GM12864 (cell line): ENCODE measurements at regions not wholly inside any gene's neighbourhood (a gene's known extent, or its start where the extent isn't known, plus 50 kb on each side); places are given as distances from the start of the nearest gene placed in this dataset.

Experiments used
- DNase-seq: peaks from one replicate; pipeline ENCODE4 v3.0.0-alpha.2; 2011; ENCODE audit warnings: low read depth
- H3K4me3 ChIP-seq: 2 replicates; pipeline ENCODE4 v1.5.1; 2011; ENCODE audit warnings: mild to moderate bottlenecking, low read depth, low read length, control low read depth
- TF ChIP-seq, protein P1 (sequence below): IDR thresholded peaks from 2 replicates; pipeline ENCODE4 v1.5.1; 2011; ENCODE audit warnings: low read depth, mild to moderate bottlenecking, moderate library complexity, low read length, control low read depth, inconsistent platforms; ENCODE audit errors: missing control alignments

DNA sequence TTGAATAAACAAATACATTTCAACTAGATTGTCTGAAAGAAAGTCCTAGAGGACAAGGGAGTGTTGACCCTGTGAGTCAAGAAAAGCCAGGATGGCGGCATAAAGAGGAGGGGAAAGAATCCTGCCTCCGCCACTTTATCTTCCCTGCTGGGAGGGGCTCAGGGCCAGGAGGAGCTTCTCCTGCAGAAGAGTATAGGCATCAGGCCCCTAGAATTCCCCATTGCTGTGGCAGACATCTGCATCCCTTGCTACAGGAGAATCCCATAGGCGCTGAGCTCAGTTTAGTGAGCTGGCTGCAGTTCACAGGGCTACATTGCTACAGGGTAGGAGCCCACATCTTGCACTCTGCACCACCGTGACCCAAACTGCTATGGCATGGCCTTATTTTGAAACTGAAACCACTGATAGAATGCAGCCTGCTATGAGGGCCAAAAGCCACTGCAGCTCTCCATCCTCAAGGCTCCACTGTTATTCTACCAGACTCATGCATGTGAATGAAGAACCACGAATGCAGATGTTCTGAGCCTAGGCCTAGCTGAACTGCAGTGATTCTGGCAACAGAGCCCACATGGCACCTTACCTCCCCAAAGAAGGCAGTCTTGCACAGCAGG is 941.4 kb upstream of the CTNND2 start:
- no peak overlapping the region for H3K4me3 ChIP-seq
- DNase-seq, result no peak
- TF ChIP-seq, protein P1, sequence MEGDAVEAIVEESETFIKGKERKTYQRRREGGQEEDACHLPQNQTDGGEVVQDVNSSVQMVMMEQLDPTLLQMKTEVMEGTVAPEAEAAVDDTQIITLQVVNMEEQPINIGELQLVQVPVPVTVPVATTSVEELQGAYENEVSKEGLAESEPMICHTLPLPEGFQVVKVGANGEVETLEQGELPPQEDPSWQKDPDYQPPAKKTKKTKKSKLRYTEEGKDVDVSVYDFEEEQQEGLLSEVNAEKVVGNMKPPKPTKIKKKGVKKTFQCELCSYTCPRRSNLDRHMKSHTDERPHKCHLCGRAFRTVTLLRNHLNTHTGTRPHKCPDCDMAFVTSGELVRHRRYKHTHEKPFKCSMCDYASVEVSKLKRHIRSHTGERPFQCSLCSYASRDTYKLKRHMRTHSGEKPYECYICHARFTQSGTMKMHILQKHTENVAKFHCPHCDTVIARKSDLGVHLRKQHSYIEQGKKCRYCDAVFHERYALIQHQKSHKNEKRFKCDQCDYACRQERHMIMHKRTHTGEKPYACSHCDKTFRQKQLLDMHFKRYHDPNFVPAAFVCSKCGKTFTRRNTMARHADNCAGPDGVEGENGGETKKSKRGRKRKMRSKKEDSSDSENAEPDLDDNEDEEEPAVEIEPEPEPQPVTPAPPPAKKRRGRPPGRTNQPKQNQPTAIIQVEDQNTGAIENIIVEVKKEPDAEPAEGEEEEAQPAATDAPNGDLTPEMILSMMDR, result no peak

DNA sequence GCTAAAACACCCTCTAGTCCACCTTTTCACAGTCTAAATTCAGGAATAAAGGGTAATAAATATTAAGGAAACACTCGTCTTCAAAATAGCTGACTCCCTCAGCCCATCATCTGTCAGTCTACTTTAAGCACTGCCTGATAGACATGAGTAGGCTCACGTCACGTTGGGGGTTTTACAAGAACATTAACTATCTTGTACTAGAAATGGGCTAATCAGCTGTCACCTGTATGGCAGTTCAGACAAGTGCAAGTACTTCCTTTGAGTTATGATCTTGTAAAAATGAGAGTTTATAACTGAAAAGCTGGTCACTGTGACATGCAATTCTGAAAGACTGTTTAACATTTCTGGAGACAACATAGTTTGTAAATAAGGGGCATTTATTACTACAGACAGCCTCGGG is 936.7 kb upstream of the CTNND2 start:
- DNase-seq, result no peak
- no peak overlapping the region for H3K4me3 ChIP-seq
- TF ChIP-seq, protein P1, result no peak

DNA sequence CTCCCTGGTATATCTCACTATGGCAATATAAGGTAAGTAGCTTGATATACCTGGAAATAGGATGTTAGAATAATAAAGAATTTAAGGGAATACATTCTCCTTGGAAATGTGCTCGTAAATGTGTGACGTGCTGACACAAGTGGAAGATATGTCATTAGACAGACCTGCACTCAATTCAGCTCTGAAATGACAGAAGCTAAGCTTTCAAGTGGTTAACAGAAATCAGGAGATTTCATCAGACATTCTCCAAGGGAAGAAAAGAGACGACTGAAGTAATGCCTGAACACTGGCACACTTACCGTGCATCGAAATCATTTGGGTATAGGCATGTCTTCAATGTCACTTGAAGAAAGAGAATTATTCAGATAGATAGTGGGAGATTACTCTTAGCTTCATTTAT is 933.3 kb upstream of the CTNND2 start:
- TF ChIP-seq, protein P1, result no peak
- DNase-seq, result no peak
- H3K4me3 ChIP-seq, result no peak overlapping the region

DNA sequence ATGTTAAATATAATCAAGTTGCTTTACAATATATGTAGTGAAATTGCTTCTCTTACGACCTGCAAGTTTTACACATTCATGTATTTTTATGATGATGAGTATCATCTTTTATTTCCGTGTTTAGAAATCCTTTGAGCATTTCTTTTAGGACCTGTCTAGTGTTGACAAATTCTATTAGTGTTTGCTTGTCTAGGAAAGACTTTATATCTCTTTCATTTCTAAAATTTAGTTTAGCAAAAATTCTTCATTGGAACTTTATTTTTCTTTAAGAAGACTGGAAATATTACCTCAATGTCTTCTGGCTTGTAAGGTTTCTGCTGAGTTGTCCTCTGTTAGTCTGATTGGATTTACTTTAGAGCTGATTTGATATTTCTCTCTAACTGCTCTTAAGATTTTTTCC is 920.9 kb upstream of the CTNND2 start:
- TF ChIP-seq, protein P1, result no peak
- no peak for DNase-seq

DNA sequence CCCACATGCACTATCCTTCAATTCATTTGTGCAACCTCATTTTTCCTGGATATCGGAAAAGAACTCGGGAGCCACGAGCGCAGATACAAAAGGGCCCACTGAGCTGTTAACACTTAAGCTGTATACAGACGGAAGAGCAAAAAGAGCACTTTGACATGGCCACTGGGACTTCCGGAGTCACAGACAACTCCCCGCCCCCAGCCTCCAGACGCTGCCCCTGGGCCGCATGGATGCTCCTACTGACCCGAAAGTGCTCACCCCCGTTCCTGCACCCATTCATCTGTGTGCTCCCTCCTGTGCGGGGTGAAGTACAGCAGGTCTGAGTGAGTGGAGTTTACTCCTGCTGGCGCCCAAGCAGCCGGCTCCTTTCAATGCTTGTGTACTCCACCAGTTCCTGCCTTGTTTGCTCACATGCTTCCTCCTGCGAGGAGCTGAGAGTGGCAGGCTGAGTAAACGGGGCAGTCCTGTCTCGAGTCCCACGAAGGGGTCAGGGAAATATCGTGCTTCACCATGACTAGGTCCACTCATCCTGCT is 901.0 kb upstream of the CTNND2 start:
- H3K4me3 ChIP-seq, result no peak overlapping the region
- DNase-seq, result no peak
- TF ChIP-seq, protein P1, result no peak

More for the DNA sequence above, 920.9 kb upstream of the CTNND2 start:
- H3K4me3 ChIP-seq, result no peak overlapping the region

GRCh38 chr5:12799165-12799564 is 894.9 kb upstream of the CTNND2 start:
- no peak overlapping the region for H3K4me3 ChIP-seq
- TF ChIP-seq, protein P1, result no peak
- no peak for DNase-seq

DNA sequence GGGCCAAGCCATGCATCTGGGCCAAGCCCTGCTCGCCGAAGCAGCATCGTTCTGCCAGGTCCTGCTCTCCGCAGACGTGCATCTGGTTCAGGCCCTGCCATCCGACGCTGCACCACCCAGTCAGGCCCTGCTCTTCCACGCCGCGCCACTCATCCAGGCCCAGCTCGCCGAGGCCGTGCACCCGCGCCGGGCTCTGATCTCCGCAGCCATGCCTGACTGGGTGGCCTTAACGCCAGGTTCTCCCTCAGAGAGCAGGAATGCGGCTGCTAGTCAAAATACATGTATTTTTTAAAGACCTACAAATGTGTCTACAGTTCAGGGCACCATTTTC is 891.1 kb upstream of the CTNND2 start:
- H3K4me3 ChIP-seq, result no peak overlapping the region
- TF ChIP-seq, protein P1, result no peak
- no peak for DNase-seq
